GM13976 (cell line): ENCODE measurements at regions not wholly inside any gene's neighbourhood (a gene's known extent, or its start where the extent isn't known, plus 50 kb on each side); places are given as distances from the start of the nearest gene placed in this dataset.

ENCODE experiments used
- DNase-seq: peaks from one replicate; pipeline ENCODE4 v3.0.0; 2012; ENCODE audit warnings: low spot score
- in situ Hi-C: fragments of 300-500 bp; cut with MboI; formaldehyde crosslinking; loops from one replicate; pipeline ENCODE4 v1.12.0; 2022; ENCODE audit warnings: low sequenced_read_pairs, mixed read lengths, inconsistent platforms; ENCODE audit not compliant: unreplicated experiment
- TF ChIP-seq, protein P1 (sequence below): IDR thresholded peaks from 2 replicates; pipeline ENCODE4 v1.5.1; 2012; ENCODE audit warnings: borderline replicate concordance, mild to moderate bottlenecking; ENCODE audit not compliant: insufficient read depth; ENCODE audit errors: extremely low read depth, missing control alignments, control extremely low read depth

DNA sequence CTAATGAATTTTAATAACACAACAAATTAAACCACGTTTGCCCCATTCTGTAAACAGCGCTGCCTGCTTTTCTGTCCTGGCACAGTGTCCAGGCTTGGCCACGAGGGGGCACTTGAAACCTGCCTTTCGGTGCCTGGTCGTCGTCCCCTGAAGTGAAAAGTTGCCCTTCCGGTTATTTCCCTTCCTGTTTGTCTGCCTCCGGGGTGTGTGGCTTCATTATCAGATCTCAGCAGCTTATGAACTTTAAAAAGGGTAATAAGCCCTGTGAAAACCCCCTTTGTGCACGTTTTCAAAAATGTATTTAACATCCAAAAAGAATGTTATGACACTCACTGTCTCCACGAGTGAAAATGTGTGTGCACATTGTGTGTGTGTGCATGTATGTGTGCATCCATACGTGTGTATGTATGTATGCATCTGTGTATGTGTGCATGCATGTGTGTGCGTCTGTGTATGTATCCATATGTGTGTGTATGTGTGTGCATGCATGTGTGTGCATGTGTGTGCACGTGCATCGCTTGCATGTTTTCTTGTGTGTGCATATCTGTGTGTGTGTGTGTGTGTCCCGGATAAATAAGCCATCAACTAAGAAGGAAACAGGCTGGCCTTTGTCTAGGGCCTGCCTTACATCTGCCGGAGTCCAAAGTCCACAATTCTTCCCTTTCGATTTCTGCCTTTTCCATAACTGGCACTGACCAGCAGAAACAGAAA lies 358.4 kb downstream of the THBS2 start:
- peak; percentile 89 for DNase-seq
- in situ Hi-C loops: no loop called here

DNA sequence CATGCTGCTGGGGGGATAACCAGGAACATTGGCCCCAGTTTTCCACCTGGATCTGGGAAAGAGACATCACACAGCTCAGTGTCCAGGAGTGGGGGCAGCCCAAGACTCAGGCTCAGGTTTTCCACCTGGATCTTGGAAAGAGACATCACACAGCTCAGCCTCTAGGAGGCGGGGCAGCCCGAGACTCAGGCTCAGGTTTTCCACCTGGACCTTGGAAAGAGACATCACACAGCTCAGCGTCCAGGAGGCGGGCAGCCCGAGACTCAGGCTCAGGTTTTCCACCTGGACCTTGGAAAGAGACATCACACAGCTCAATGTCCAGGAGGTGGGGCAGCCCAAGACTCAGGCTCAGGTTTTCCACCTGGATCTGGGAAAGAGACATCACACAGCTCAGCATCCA lies 361.6 kb downstream of the THBS2 start:
- in situ Hi-C loops: no loop called here

More for the DNA sequence above, 358.4 kb downstream of the THBS2 start:
- TF ChIP-seq, protein P1, sequence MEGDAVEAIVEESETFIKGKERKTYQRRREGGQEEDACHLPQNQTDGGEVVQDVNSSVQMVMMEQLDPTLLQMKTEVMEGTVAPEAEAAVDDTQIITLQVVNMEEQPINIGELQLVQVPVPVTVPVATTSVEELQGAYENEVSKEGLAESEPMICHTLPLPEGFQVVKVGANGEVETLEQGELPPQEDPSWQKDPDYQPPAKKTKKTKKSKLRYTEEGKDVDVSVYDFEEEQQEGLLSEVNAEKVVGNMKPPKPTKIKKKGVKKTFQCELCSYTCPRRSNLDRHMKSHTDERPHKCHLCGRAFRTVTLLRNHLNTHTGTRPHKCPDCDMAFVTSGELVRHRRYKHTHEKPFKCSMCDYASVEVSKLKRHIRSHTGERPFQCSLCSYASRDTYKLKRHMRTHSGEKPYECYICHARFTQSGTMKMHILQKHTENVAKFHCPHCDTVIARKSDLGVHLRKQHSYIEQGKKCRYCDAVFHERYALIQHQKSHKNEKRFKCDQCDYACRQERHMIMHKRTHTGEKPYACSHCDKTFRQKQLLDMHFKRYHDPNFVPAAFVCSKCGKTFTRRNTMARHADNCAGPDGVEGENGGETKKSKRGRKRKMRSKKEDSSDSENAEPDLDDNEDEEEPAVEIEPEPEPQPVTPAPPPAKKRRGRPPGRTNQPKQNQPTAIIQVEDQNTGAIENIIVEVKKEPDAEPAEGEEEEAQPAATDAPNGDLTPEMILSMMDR: peak; percentile 85

DNA sequence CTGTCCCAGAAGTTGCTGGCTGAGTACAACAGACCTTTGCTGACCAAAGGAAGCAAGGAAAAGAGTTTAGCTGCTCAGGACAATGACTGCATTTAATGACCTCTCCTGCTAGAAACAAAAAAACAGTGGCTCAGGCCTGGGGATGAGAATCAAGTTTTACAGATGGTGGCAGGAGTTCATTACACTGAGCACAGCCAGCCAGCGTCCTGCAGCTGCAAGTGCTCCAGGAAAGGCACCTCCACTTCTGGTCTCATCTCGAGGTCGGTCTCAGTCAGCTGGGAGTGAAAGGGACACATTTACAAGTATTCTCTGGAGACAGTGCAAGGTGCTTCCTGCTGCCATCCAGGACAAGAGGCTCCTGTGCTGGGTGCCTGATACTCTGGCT lies 362.7 kb downstream of the THBS2 start:
- TF ChIP-seq, protein P1: no peak
- no peak for DNase-seq
- in situ Hi-C loops: no loop called here

More for the DNA sequence above, 361.6 kb downstream of the THBS2 start:
- DNase-seq: no peak
- TF ChIP-seq, protein P1: no peak

DNA sequence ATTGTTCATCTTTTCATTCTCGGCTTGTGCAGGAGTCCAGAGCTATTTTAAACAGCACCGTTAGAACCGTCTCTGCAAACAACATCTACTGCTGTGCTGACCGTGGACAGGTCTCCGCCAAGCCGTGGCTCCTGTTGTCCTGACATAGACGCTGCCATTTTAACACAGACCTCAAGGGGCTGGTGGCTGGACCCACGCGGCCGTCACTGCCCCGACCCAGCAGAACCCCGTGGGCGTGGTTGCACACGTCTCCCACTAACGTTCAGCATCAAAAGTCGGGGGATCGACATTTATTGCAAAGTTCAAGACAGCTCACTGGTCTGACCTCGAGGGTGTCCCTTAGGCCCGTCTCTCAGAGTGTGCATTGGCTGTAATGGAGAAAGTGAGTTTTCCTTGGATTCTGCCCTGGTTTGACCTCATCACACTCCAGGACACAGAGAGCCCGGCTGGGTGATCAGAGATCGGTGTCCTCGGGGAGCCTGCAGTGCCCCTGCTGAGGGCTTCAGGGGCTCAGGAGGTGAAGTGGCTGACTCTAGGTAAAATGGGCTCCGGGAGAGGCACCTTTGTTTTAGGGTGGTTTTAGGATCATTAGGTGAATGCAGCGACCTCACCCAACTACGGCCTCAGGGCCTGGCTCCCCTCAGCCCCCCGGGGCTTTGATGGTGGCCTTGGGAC lies 363.2 kb downstream of the THBS2 start:
- DNase-seq: no peak
- TF ChIP-seq, protein P1: no peak
- in situ Hi-C loops: no loop called here

DNA sequence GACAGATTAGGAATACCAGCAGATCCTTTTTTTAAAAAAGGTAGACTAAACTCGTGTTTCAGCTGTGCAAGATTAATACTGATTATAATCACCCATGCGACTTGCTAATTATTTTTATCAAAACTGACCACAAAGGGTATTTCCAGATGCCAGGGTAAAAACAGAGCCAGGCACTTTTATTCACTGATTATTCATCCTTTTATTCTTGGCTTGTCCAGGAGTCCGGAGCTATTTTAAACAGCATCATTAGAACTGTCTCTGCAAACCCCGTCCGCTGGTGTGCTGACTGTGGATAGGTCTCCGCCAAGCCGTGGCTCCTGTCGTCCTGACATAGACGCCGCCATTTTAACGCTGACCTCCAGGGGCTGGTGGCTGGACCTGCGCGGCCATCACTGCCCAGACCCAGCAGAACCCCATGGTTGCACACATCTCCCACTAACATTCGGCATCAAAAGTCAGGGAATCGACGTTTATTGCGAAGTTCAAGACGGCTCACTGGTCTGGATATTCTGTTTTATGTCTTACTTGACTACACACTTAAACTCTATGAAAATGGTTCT lies 364.8 kb downstream of the THBS2 start:
- no peak for DNase-seq
- TF ChIP-seq, protein P1: no peak
- in situ Hi-C loops: no loop called here

DNA sequence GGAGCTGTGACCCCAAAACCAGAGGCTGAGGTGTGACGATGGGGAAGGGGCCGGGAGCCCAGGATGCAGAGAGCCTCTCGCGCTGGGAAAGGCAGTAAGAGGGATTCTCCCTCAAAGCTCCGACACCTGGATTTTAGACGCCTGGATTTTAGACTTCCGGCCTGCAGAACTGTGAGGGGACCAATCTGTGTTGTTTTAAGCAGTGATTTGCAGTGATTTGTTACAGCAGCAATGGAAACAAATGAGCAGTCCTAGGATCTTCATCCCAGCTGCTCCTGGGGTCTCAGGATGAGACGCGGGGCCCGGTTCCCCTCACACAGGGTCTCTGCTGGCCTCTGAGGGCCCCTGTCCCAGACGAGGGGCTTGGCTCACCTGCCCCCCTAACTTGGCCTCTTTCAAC lies 365.5 kb downstream of the THBS2 start:
- in situ Hi-C loops: no loop called here
- TF ChIP-seq, protein P1: no peak
- DNase-seq: no peak
